ENCODE measurements at regions not wholly inside any gene's neighbourhood (a gene's known extent, or its start where the extent isn't known, plus 50 kb on each side); places are given as distances from the start of the nearest gene placed in this dataset.

- Histone ChIP-seq H3K4me3 (no peak overlapping the region), H3K9me3 (no peaks in the 10 kb centered on the region), H3K27ac (no peak overlapping the region), H3K4me1 (no peaks in the 10 kb centered on the region), H3K27me3 (no peaks in the 10 kb centered on the region), H3K36me3 (ENCODE audit: low read depth, missing control alignments) (no peaks in the 10 kb centered on the region)
- DNase-seq: no peak
- no peak for TF ChIP-seq CTCF (IDR thresholded peaks at IDR 0.05)
- no peak for TF ChIP-seq POLR2A (IDR thresholded peaks at IDR 0.05)
- 44 to 51% methylated on average over 2 of the region's 2 CpGs for WGBS, 2 donors
- intact Hi-C loops (cut with DNase I; ENCODE audit: low total_unique reads): no loop called here
Measured at GRCh38 chr3:174430986-174431385, 428.1 kb upstream of the NAALADL2 start.

- intact Hi-C loops (cut with DNase I; ENCODE audit: low total_unique reads): no loop called here
- Histone ChIP-seq H3K9me3 (no peaks in the 10 kb centered on the region), H3K27me3 (no peaks in the 10 kb centered on the region), H3K27ac (no peak overlapping the region), H3K4me1 (no peaks in the 10 kb centered on the region), H3K4me3 (no peak overlapping the region), H3K36me3 (ENCODE audit: low read depth, missing control alignments) (no peaks in the 10 kb centered on the region)
- no peak for DNase-seq
- WGBS, 2 donors: 83 to 98% methylated on average over 2 of the region's 2 CpGs
- TF ChIP-seq CTCF (IDR thresholded peaks at IDR 0.05): no peak
- no peak for TF ChIP-seq POLR2A (IDR thresholded peaks at IDR 0.05)
Measured at GRCh38 chr3:174431717-174432116, 427.4 kb upstream of the NAALADL2 start.

GRCh38 chr3:174436367-174436766, 422.8 kb upstream of the NAALADL2 start:
- WGBS, 2 donors: 13 to 32% methylated on average over 1 of the region's 1 CpG
- Histone ChIP-seq H3K27ac (no peak overlapping the region), H3K9me3 (no peaks in the 10 kb centered on the region), H3K4me3 (no peak overlapping the region), H3K27me3 (no peaks in the 10 kb centered on the region), H3K4me1 (no peaks in the 10 kb centered on the region), H3K36me3 (ENCODE audit: low read depth, missing control alignments) (no peaks in the 10 kb centered on the region)
- no peak for TF ChIP-seq POLR2A (IDR thresholded peaks at IDR 0.05)
- TF ChIP-seq CTCF (IDR thresholded peaks at IDR 0.05): no peak
- intact Hi-C loops (cut with DNase I; ENCODE audit: low total_unique reads): no loop called here
- no peak for DNase-seq

GRCh38 chr3:174438501-174439145, 420.5 kb upstream of the NAALADL2 start:
- WGBS, 2 donors: 31 to 46% methylated on average over 5 of the region's 5 CpGs
- DNase-seq: no peak
- no peaks in the 10 kb centered on the region for H3K4me1 ChIP-seq
- H3K27me3 ChIP-seq: no peaks in the 10 kb centered on the region
- H3K36me3 ChIP-seq (ENCODE audit: low read depth, missing control alignments): no peaks in the 10 kb centered on the region
- intact Hi-C loops (cut with DNase I; ENCODE audit: low total_unique reads): no loop called here
- H3K27ac ChIP-seq: peak overlapping the region; percentile 97
- no peaks in the 10 kb centered on the region for H3K9me3 ChIP-seq
- peak overlapping the region; percentile 86 to 91 for H3K4me3 ChIP-seq
- TF ChIP-seq CTCF (IDR thresholded peaks at IDR 0.05) (no peak), POLR2A (IDR thresholded peaks at IDR 0.05) (no peak)
